Smooth muscle cell of the brain vasculature (primary cell): ENCODE measurements at regions not wholly inside any gene's neighbourhood (a gene's known extent, or its start where the extent isn't known, plus 50 kb on each side); places are given as distances from the start of the nearest gene placed in this dataset.
"Not testable (repeated sequence)": the region's sequence is repeated elsewhere in the genome, so short reads cannot be mapped to it uniquely, and the experiment has no call there.

Experiments
- DNase-seq: peaks from one replicate; pipeline ENCODE4 v3.0.0-alpha.2; 2012; ENCODE audit warnings: low read depth, low spot score

GRCh38 chr17:71600137-71600789 is 520.6 kb upstream of the SOX9 start:
- no peak for DNase-seq

GRCh38 chr17:71601894-71602504 is 518.8 kb upstream of the SOX9 start:
- DNase-seq, result no peak

- DNase-seq, result no peak
Measured at GRCh38 chr17:71613996-71614395, 506.8 kb upstream of the SOX9 start.

- no peak for DNase-seq
Measured at GRCh38 chr17:71615820-71616219, 505.0 kb upstream of the SOX9 start.

GRCh38 chr17:71617767-71618166 is 503.1 kb upstream of the SOX9 start:
- not testable (repeated sequence) for DNase-seq

- no peak for DNase-seq
Measured at GRCh38 chr17:71625330-71625729, 495.5 kb upstream of the SOX9 start.

GRCh38 chr17:71628306-71628705 is 492.5 kb upstream of the SOX9 start:
- no peak for DNase-seq

GRCh38 chr17:71631483-71631882 is 489.3 kb upstream of the SOX9 start:
- DNase-seq, result no peak

GRCh38 chr17:71632328-71632727 is 488.5 kb upstream of the SOX9 start:
- no peak for DNase-seq

GRCh38 chr17:71633391-71633849 is 487.4 kb upstream of the SOX9 start:
- DNase-seq, result no peak

- no peak for DNase-seq
Measured at GRCh38 chr17:71634376-71634775, 486.4 kb upstream of the SOX9 start.

- DNase-seq, result no peak
Measured at GRCh38 chr17:71635187-71635586, 485.6 kb upstream of the SOX9 start.

- no peak for DNase-seq
Measured at GRCh38 chr17:71636644-71637043, 484.2 kb upstream of the SOX9 start.

- DNase-seq, result no peak
Measured at GRCh38 chr17:71638668-71639067, 482.2 kb upstream of the SOX9 start.

GRCh38 chr17:71639865-71640264 is 481.0 kb upstream of the SOX9 start:
- no peak for DNase-seq

- DNase-seq, result not testable (repeated sequence)
Measured at GRCh38 chr17:71646890-71647289, 473.9 kb upstream of the SOX9 start.

- not testable (repeated sequence) for DNase-seq
Measured at GRCh38 chr17:71648342-71648741, 472.5 kb upstream of the SOX9 start.

GRCh38 chr17:71649941-71650350 is 470.9 kb upstream of the SOX9 start:
- no peak for DNase-seq

- DNase-seq, result no peak
Measured at GRCh38 chr17:71655542-71655941, 465.3 kb upstream of the SOX9 start.

GRCh38 chr17:71656964-71657858 is 463.6 kb upstream of the SOX9 start:
- DNase-seq, result no peak

- no peak for DNase-seq
Measured at GRCh38 chr17:71658996-71659395, 461.8 kb upstream of the SOX9 start.

GRCh38 chr17:71664861-71665260 is 456.0 kb upstream of the SOX9 start:
- DNase-seq, result no peak
